GM04503 (cell line): ENCODE measurements at regions not wholly inside any gene's neighbourhood (a gene's known extent, or its start where the extent isn't known, plus 50 kb on each side); places are given as distances from the start of the nearest gene placed in this dataset.
A peak's percentile ranks its signal among the peaks of the same experiment; 100 is the strongest.

Experiments used
- DNase-seq: peaks from one replicate; pipeline ENCODE4 v3.0.0-alpha.2; 2012; ENCODE audit warnings: low read depth

- no peak for DNase-seq
These were observed 460.8 kb upstream of the ARGLU1 start for GRCh38 chr13:107028751-107029150.

GRCh38 chr13:107025991-107026390 lies 458.1 kb upstream of the ARGLU1 start:
- DNase-seq: peak; percentile 35

GRCh38 chr13:107023335-107023734 lies 455.4 kb upstream of the ARGLU1 start:
- no peak for DNase-seq

GRCh38 chr13:107020393-107020792 lies 452.5 kb upstream of the ARGLU1 start:
- DNase-seq: no peak

- no peak for DNase-seq
These were observed 450.3 kb upstream of the ARGLU1 start for GRCh38 chr13:107018285-107018684.

- no peak for DNase-seq
These were observed 438.7 kb upstream of the ARGLU1 start for GRCh38 chr13:107006661-107007060.

GRCh38 chr13:107005577-107005976 lies 437.6 kb upstream of the ARGLU1 start:
- DNase-seq: no peak

GRCh38 chr13:107003911-107004310 lies 436.0 kb upstream of the ARGLU1 start:
- no peak for DNase-seq

GRCh38 chr13:106998664-106999063 lies 430.7 kb upstream of the ARGLU1 start:
- DNase-seq: no peak

- DNase-seq: no peak
These were observed 429.8 kb upstream of the ARGLU1 start for GRCh38 chr13:106997696-106998095.

- DNase-seq: no peak
These were observed 429.1 kb upstream of the ARGLU1 start for GRCh38 chr13:106996867-106997618.

GRCh38 chr13:106990594-106990993 lies 422.7 kb upstream of the ARGLU1 start:
- DNase-seq: peak; percentile 30

- DNase-seq: no peak
These were observed 421.9 kb upstream of the ARGLU1 start for GRCh38 chr13:106989876-106990275.

GRCh38 chr13:106987427-106987785 lies 419.5 kb upstream of the ARGLU1 start:
- DNase-seq: no peak

- DNase-seq: no peak
These were observed 418.9 kb upstream of the ARGLU1 start for GRCh38 chr13:106986687-106987426.

GRCh38 chr13:106986033-106986484 lies 418.1 kb upstream of the ARGLU1 start:
- DNase-seq: peak; percentile 45

- no peak for DNase-seq
These were observed 417.5 kb upstream of the ARGLU1 start for GRCh38 chr13:106985481-106985880.

GRCh38 chr13:106981051-106981450 lies 413.1 kb upstream of the ARGLU1 start:
- no peak for DNase-seq

GRCh38 chr13:106967391-106967790 lies 399.5 kb upstream of the ARGLU1 start:
- DNase-seq: no peak

GRCh38 chr13:106963151-106963550 lies 395.2 kb upstream of the ARGLU1 start:
- no peak for DNase-seq

- DNase-seq: no peak
These were observed 393.7 kb upstream of the ARGLU1 start for GRCh38 chr13:106961651-106962050.

GRCh38 chr13:106961216-106961615 lies 393.3 kb upstream of the ARGLU1 start:
- no peak for DNase-seq

- DNase-seq: no peak
These were observed 390.7 kb upstream of the ARGLU1 start for GRCh38 chr13:106958621-106959048.
